WERI-Rb-1 (cell line): ENCODE measurements at regions not wholly inside any gene's neighbourhood (a gene's known extent, or its start where the extent isn't known, plus 50 kb on each side); places are given as distances from the start of the nearest gene placed in this dataset.
A peak's percentile ranks its signal among the peaks of the same experiment; 100 is the strongest.

Experiments used
- DNase-seq: peaks from one replicate; pipeline ENCODE4 v3.0.0-alpha.2; 2020
- H3K27ac ChIP-seq: fragments of 250-450 bp; sonication (Bioruptor Pico); 2 replicates; pipeline ENCODE4 v1.5.1; 2020; ENCODE audit warnings: mild to moderate bottlenecking, moderate library complexity
- H3K27me3 ChIP-seq: fragments of 250-450 bp; sonication (Bioruptor Pico); 2 replicates; pipeline ENCODE4 v1.5.1; 2021; ENCODE audit warnings: mild to moderate bottlenecking, low read depth, moderate library complexity; ENCODE audit not compliant: insufficient read depth, severe bottlenecking
- H3K36me3 ChIP-seq: fragments of 250-450 bp; sonication (Bioruptor Pico); 2 replicates; pipeline ENCODE4 v1.5.1; 2020; ENCODE audit warnings: mild to moderate bottlenecking, moderate library complexity
- H3K4me3 ChIP-seq: 2 replicates; pipeline ENCODE4 v1.5.1; 2011; ENCODE audit warnings: low read depth, mild to moderate bottlenecking, control low read depth, low read length
- H3K9me3 ChIP-seq: fragments of 250-450 bp; sonication (Bioruptor Pico); 2 replicates; pipeline ENCODE4 v1.5.1; 2021; ENCODE audit warnings: mild to moderate bottlenecking, moderate library complexity; ENCODE audit not compliant: severe bottlenecking
- CTCF ChIP-seq: IDR thresholded peaks from 2 replicates; pipeline ENCODE4 v1.5.1; 2011; ENCODE audit warnings: low read depth, mild to moderate bottlenecking, control low read depth, inconsistent platforms, low read length

- TF ChIP-seq CTCF = no peak
- H3K36me3 ChIP-seq = no peaks in the 10 kb centered on the region
- no peaks in the 10 kb centered on the region for H3K27me3 ChIP-seq
- H3K4me3 ChIP-seq = no peak overlapping the region
- DNase-seq = no peak
- no peaks in the 10 kb centered on the region for H3K9me3 ChIP-seq
- H3K27ac ChIP-seq = no peak overlapping the region
These were observed 158.8 kb downstream of the PPARGC1A start for GRCh38 chr4:23730998-23731397.

- DNase-seq = no peak
- no peaks in the 10 kb centered on the region for H3K27me3 ChIP-seq
- no peak for TF ChIP-seq CTCF
- H3K4me3 ChIP-seq = no peak overlapping the region
- no peaks in the 10 kb centered on the region for H3K9me3 ChIP-seq
- no peaks in the 10 kb centered on the region for H3K36me3 ChIP-seq
- no peak overlapping the region for H3K27ac ChIP-seq
These were observed 160.9 kb downstream of the PPARGC1A start for GRCh38 chr4:23728971-23729370.

DNA sequence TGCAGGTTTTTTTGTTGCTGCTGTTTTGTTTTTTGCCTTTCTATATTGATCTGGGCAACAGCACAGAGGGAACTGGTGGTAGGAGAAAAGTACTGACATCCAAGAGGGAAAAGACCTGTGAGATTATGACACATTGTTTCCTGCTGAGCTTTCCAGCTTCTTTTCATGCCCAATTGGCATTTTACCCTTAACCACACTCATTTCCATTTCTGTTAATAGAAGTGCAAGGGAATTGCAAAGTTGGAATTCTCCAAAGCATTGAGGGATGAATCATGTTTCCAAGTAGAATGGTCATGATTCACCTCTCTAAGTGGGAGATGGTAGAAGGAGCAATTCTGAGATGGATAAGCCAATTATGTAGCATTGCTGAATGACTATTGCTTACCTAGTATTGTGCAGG lies 161.5 kb downstream of the PPARGC1A start:
- Histone ChIP-seq H3K27ac (no peak overlapping the region), H3K27me3 (no peaks in the 10 kb centered on the region), H3K9me3 (no peaks in the 10 kb centered on the region), H3K4me3 (no peak overlapping the region), H3K36me3 (no peaks in the 10 kb centered on the region)
- no peak for DNase-seq
- TF ChIP-seq CTCF = no peak

DNA sequence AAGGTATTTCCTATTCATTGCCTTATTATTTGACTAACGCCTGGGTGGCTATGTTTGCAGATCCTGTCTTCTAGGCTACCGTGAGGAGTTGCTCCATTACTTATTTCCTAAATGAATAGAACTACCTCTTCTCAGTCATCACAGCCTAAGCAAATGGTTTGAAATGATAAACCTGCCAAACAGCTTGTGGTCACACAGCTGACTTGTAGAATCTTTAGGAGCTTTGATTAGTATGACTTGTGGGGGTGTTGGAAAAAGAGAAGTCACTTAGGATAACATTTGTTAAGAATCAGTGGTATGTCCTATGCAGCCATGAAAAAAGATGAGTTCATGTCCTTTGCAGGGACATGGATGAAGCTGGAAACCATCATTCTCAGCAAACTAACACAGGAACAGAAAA lies 169.3 kb downstream of the PPARGC1A start:
- Histone ChIP-seq H3K9me3 (no peaks in the 10 kb centered on the region), H3K36me3 (no peaks in the 10 kb centered on the region), H3K27ac (no peak overlapping the region), H3K27me3 (no peaks in the 10 kb centered on the region), H3K4me3 (no peak overlapping the region)
- no peak for DNase-seq
- no peak for TF ChIP-seq CTCF

- no peak for TF ChIP-seq CTCF
- no peak overlapping the region for H3K27ac ChIP-seq
These were observed 171.4 kb downstream of the PPARGC1A start for GRCh38 chr4:23718435-23718834.

GRCh38 chr4:23717528-23718248 lies 172.2 kb downstream of the PPARGC1A start:
- H3K9me3 ChIP-seq = no peaks in the 10 kb centered on the region
- peak; percentile 39 for DNase-seq
- no peak overlapping the region for H3K4me3 ChIP-seq

More at GRCh38 chr4:23718435-23718834, 171.4 kb downstream of the PPARGC1A start:
- DNase-seq = no peak
- Histone ChIP-seq H3K9me3 (no peaks in the 10 kb centered on the region), H3K36me3 (no peaks in the 10 kb centered on the region), H3K27me3 (no peaks in the 10 kb centered on the region), H3K4me3 (no peak overlapping the region)

More at GRCh38 chr4:23717528-23718248, 172.2 kb downstream of the PPARGC1A start:
- Histone ChIP-seq H3K36me3 (no peaks in the 10 kb centered on the region), H3K27me3 (no peaks in the 10 kb centered on the region), H3K27ac (no peak overlapping the region)
- TF ChIP-seq CTCF = peak; percentile 56
